H1 (cell line): ENCODE measurements at regions not wholly inside any gene's neighbourhood (a gene's known extent, or its start where the extent isn't known, plus 50 kb on each side); places are given as distances from the start of the nearest gene placed in this dataset.

Source experiments
- CTCF ChIA-PET: fragments of 300-600 bp; sonication (Branson Sonifier 250); formaldehyde crosslinking; loops from one replicate; lab custom pipeline; 2021; ENCODE audit not compliant: partially characterized antibody; lab: Charles Lee
- POLR2A ChIA-PET: fragments of 300-600 bp; sonication (Branson Sonifier 250); formaldehyde crosslinking; loops from one replicate; lab custom pipeline; 2021; ENCODE audit warnings: inconsistent platforms; ENCODE audit not compliant: partially characterized antibody; lab: Charles Lee
- DNase-seq, 2 experiments: peaks; one replicate each; pipeline versions ENCODE4 v3.0.0 to v3.0.0-alpha.2; 2010 to 2022; ENCODE audit warnings: low spot score in 2 of 2, low read depth in 1 of 2, mixed read lengths in 1 of 2
- FAIRE-seq: peaks from 2 replicates; lab custom pipeline; 2011; peaks lifted over from hg19 to GRCh38; lab: Jason Lieb, UNC
- H2AFZ ChIP-seq: 2 replicates; pipeline ENCODE4 v1.8.1; 2012; ENCODE audit warnings: low read length, inconsistent platforms
- H2AK5ac ChIP-seq: 2 replicates; pipeline ENCODE4 v1.6.1; 2013; ENCODE audit warnings: low read depth, low read length
- H2BK120ac ChIP-seq: replicated peaks from 2 replicates; pipeline ENCODE3; 2013; ENCODE audit warnings: low read depth, low read length, inconsistent platforms
- H2BK12ac ChIP-seq: 2 replicates; pipeline ENCODE4 v1.6.1; 2013; ENCODE audit warnings: low read depth, low read length
- H2BK15ac ChIP-seq: 2 replicates; pipeline ENCODE4 v1.6.1; 2013; ENCODE audit warnings: low read length
- H2BK20ac ChIP-seq: 2 replicates; pipeline ENCODE4 v1.6.1; 2013; ENCODE audit warnings: low read length
- H2BK5ac ChIP-seq: 2 replicates; pipeline ENCODE4 v1.6.1; 2013; ENCODE audit warnings: low read depth, low read length
- H3K14ac ChIP-seq: 2 replicates; pipeline ENCODE4 v1.6.1; 2013; ENCODE audit warnings: inconsistent platforms; ENCODE audit not compliant: insufficient read length
- H3K18ac ChIP-seq: 2 replicates; pipeline ENCODE4 v1.6.1; 2013; ENCODE audit warnings: low read length; ENCODE audit errors: extremely low read depth
- H3K23ac ChIP-seq: 2 replicates; pipeline ENCODE4 v1.6.1; 2013; ENCODE audit warnings: inconsistent platforms; ENCODE audit not compliant: insufficient read length
- H3K23me2 ChIP-seq: 2 replicates; pipeline ENCODE4 v1.6.1; 2013; ENCODE audit warnings: low read depth, low read length
- H3K27ac ChIP-seq: 2 replicates; pipeline ENCODE4 v1.6.1; 2011; ENCODE audit warnings: low read depth, low read length, inconsistent platforms
- H3K27me3 ChIP-seq, 4 experiments: replicated peaks in 1 of 4; 1 replicate in 1 of 4; 2 replicates in 3 of 4; pipeline versions ENCODE4 v1.6.1 to v1.8.1; 2011 to 2013; ENCODE audit warnings: low read length in 3 of 4, mild to moderate bottlenecking in 3 of 4, inconsistent platforms in 2 of 4, mixed read lengths in 2 of 4, moderate library complexity in 1 of 4; ENCODE audit not compliant: control insufficient read depth in 3 of 4, insufficient read depth in 3 of 4; ENCODE audit errors: extremely low read depth in 1 of 4
- H3K36me3 ChIP-seq, 4 experiments: 2 replicates each; pipeline versions ENCODE4 v1.6.1 to v1.8.1; 2011 to 2013; ENCODE audit warnings: mild to moderate bottlenecking in 4 of 4, low read length in 3 of 4, moderate library complexity in 2 of 4, control low read depth in 1 of 4, inconsistent platforms in 1 of 4; ENCODE audit not compliant: insufficient read depth in 4 of 4, control insufficient read depth in 2 of 4
- H3K4ac ChIP-seq: replicated peaks from 2 replicates; pipeline ENCODE3; 2013; ENCODE audit warnings: low read length, low read depth, mixed read lengths, inconsistent platforms; ENCODE audit not compliant: insufficient read length
- H3K4me1 ChIP-seq, 4 experiments: replicated peaks in 1 of 4; 1 replicate in 1 of 4; 2 replicates in 3 of 4; pipeline versions ENCODE4 v1.6.1 to v1.8.1; 2011 to 2013; ENCODE audit warnings: low read length in 3 of 4, inconsistent platforms in 2 of 4, mixed read lengths in 1 of 4; ENCODE audit not compliant: insufficient read depth in 4 of 4, control insufficient read depth in 3 of 4
- H3K4me2 ChIP-seq, 2 experiments: 2 replicates each; pipeline versions ENCODE4 v1.6.1 to v1.8.1; 2011 to 2013; ENCODE audit warnings: low read depth in 2 of 2, low read length in 2 of 2, control low read depth in 1 of 2, inconsistent platforms in 1 of 2, mild to moderate bottlenecking in 1 of 2; ENCODE audit not compliant: insufficient read depth in 1 of 2
- H3K4me3 ChIP-seq, 4 experiments: fragments of 200-600, 300-600 bp in 1 of 4; sonication (generic), shearing (Covaris generic), sonication (Bioruptor Twin) in 1 of 4; 2 replicates each; pipeline versions ENCODE4 v1.5.1 to v1.8.1; 2011 to 2016; ENCODE audit warnings: low read length in 4 of 4, low read depth in 3 of 4, control low read depth in 2 of 4, inconsistent platforms in 2 of 4, mild to moderate bottlenecking in 2 of 4, mixed read lengths in 1 of 4, moderate library complexity in 1 of 4; ENCODE audit not compliant: insufficient read depth in 2 of 4; ENCODE audit errors: extremely low read depth in 1 of 4
- H3K56ac ChIP-seq: replicated peaks from 2 replicates; pipeline ENCODE3; 2013; ENCODE audit warnings: low read depth, mild to moderate bottlenecking, mixed read lengths, low read length, inconsistent platforms; ENCODE audit not compliant: insufficient read length
- H3K79me1 ChIP-seq: 2 replicates; pipeline ENCODE4 v1.6.1; 2013; ENCODE audit warnings: low read depth, low read length, control low read depth
- H3K79me2 ChIP-seq, 2 experiments: 2 replicates each; pipeline versions ENCODE4 v1.6.1 to v1.8.1; 2012 to 2013; ENCODE audit warnings: low read length in 2 of 2, mild to moderate bottlenecking in 2 of 2, inconsistent platforms in 1 of 2; ENCODE audit not compliant: insufficient read depth in 2 of 2, control insufficient read depth in 1 of 2
- H3K9ac ChIP-seq, 4 experiments: replicated peaks in 1 of 4; 1 replicate in 1 of 4; 2 replicates in 3 of 4; pipeline versions ENCODE4 v1.6.1 to v1.8.1; 2011 to 2013; ENCODE audit warnings: low read depth in 3 of 4, low read length in 3 of 4, control low read depth in 2 of 4, mild to moderate bottlenecking in 2 of 4, moderate library complexity in 2 of 4, inconsistent platforms in 1 of 4; ENCODE audit errors: extremely low read depth in 1 of 4
- H3K9me3 ChIP-seq, 2 experiments: 2 replicates each; pipeline versions ENCODE4 v1.6.1 to v1.8.1; 2012 to 2013; ENCODE audit warnings: mild to moderate bottlenecking in 2 of 2, moderate library complexity in 2 of 2, control low read depth in 1 of 2, inconsistent platforms in 1 of 2, low read depth in 1 of 2, low read length in 1 of 2, mixed read lengths in 1 of 2; ENCODE audit not compliant: insufficient read depth in 2 of 2
- H4K20me1 ChIP-seq, 2 experiments: replicated peaks in 1 of 2; 2 replicates each; pipeline versions ENCODE3 to v1.8.1; 2011 to 2013; ENCODE audit warnings: inconsistent platforms in 2 of 2, low read length in 2 of 2, mild to moderate bottlenecking in 1 of 2; ENCODE audit not compliant: insufficient read depth in 2 of 2, control insufficient read depth in 1 of 2
- H4K5ac ChIP-seq: 2 replicates; pipeline ENCODE4 v1.6.1; 2013; ENCODE audit warnings: low read length, low read depth, mixed read lengths, inconsistent platforms; ENCODE audit not compliant: insufficient read length
- H4K8ac ChIP-seq: 2 replicates; pipeline ENCODE4 v1.8.0; 2013; ENCODE audit warnings: mild to moderate bottlenecking, moderate library complexity, low read length, inconsistent platforms; ENCODE audit not compliant: insufficient read depth; ENCODE audit errors: extremely low read depth
- H4K91ac ChIP-seq: replicated peaks from 2 replicates; pipeline ENCODE3; 2013; ENCODE audit warnings: low read length, mixed read lengths, inconsistent platforms; ENCODE audit not compliant: insufficient read length
- BCL11A ChIP-seq, 2 experiments: IDR thresholded peaks; one replicate each; pipeline ENCODE4 v1.6.1; 2011; ENCODE audit warnings: low read depth in 2 of 2, low read length in 2 of 2, mild to moderate bottlenecking in 2 of 2
- POLR2A ChIP-seq, 2 experiments: IDR thresholded peaks; 1 replicate in 1 of 2; 2 replicates in 1 of 2; pipeline ENCODE4 v1.6.1; 2011; ENCODE audit warnings: low read depth in 2 of 2, low read length in 2 of 2, mild to moderate bottlenecking in 2 of 2; ENCODE audit errors: control extremely low read depth in 1 of 2
- WGBS, 2 experiments: shearing (Covaris generic) in 1 of 2; methylation state at CpG; one replicate each; pipeline versions ENCODE4 v1.1.6 to v1.1.7; 2013 to 2015; ENCODE audit warnings: low lambda C conversion rate in 2 of 2, mixed read lengths in 2 of 2, inconsistent platforms in 1 of 2, low coverage in 1 of 2, missing lambda C conversion rate in 1 of 2; ENCODE audit not compliant: insufficient replicate concordance in 2 of 2, insufficient coverage in 1 of 2, insufficient read length in 1 of 2; ENCODE audit errors: extremely low coverage in 1 of 2, missing lambda C conversion rate in 1 of 2; 5-methylcytosine and 5-hydroxymethylcytosine counted together

DNA sequence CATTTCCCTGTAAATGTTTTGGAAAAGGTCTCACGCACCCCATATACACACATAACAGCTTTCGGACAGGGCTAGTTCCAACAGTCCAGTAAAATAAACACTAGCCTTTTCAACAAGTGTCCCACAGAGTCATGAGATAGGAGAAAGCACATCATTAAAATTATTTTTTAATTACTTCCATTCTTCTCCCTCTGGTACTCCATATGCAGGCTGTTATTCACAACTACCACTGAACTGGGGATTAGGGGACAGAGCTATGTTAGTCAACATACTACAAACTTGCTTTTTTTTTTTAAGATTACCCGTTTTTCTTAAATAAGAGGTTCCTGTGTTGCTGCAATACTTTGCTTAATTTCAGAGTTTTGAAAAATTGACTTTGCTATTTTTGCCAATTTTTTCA is 576.6 kb upstream of the KCND2 start:
- FAIRE-seq = no peak
- TF ChIP-seq POLR2A (IDR thresholded peaks at IDR 0.05; ENCODE audit: control extremely low read depth in 1 of 2, low read depth in 2 of 2, low read length in 2 of 2) (no peak), BCL11A (IDR thresholded peaks at IDR 0.05; ENCODE audit: low read depth in 2 of 2, low read length in 2 of 2) (no peak)

More for the DNA sequence above, 576.6 kb upstream of the KCND2 start:
- Histone ChIP-seq H3K23me2 (no peaks in the 10 kb centered on the region), H3K18ac (no peak overlapping the region), H3K79me2 (no peaks in the 10 kb centered on the region), H3K14ac (no peak overlapping the region), H2BK12ac (no peak overlapping the region), H2BK5ac (no peak overlapping the region), H2AFZ (no peak overlapping the region), H3K79me1 (no peaks in the 10 kb centered on the region), H3K9ac (no peak overlapping the region), H3K27ac (no peak overlapping the region), H3K9me3 (no peaks in the 10 kb centered on the region), H3K4me1 (no peaks in the 10 kb centered on the region), H3K4me3 (no peak overlapping the region), H3K4ac (no peak overlapping the region), H4K8ac (no peak overlapping the region), H4K5ac (no peak overlapping the region), H2BK120ac (no peak overlapping the region), H2BK20ac (no peak overlapping the region), H3K4me2 (no peak overlapping the region), H4K20me1 (no peaks in the 10 kb centered on the region), H3K27me3 (no peaks in the 10 kb centered on the region), H3K23ac (no peak overlapping the region), H2AK5ac (no peak overlapping the region), H2BK15ac (no peak overlapping the region), H3K36me3 (no peaks in the 10 kb centered on the region), H4K91ac (no peak overlapping the region), H3K56ac (no peak overlapping the region)
- POLR2A ChIA-PET = no interaction called here
- WGBS, 2 experiments = 86% methylated on average over 3 of the region's 3 CpGs; no CpG with 5 or more reads in 1 of the 2 experiments
- CTCF ChIA-PET = no interaction called here
- no peak for DNase-seq
